ENCODE measurements at regions not wholly inside any gene's neighbourhood (a gene's known extent, or its start where the extent isn't known, plus 50 kb on each side); places are given as distances from the start of the nearest gene placed in this dataset.
"Not testable (repeated sequence)": the region's sequence is repeated elsewhere in the genome, so short reads cannot be mapped to it uniquely, and the experiment has no call there.

- H3K27me3 Mint-ChIP-seq: no peaks in the 10 kb centered on the region
Measured at GRCh38 chr10:130967784-130968183, 343.7 kb downstream of the TCERG1L start.

GRCh38 chr10:130968511-130968910 lies 343.0 kb downstream of the TCERG1L start:
- Mint-ChIP-seq H3K27ac (no peak overlapping the region), H3K27me3 (no peaks in the 10 kb centered on the region), H3K4me3 (no peak overlapping the region), H3K9me3 (ENCODE audit: low read depth) (peaks cover 2% of the 10 kb centered on the region), H3K36me3 (no peaks in the 10 kb centered on the region), H3K4me1 (no peaks in the 10 kb centered on the region)
- CTCF ChIA-PET: no interaction called here
- ATAC-seq (no peak), DNase-seq (no peak)

More at GRCh38 chr10:130967784-130968183, 343.7 kb downstream of the TCERG1L start:
- CTCF ChIA-PET: no interaction called here
- no peak overlapping the region for H3K4me3 Mint-ChIP-seq
- peaks cover 2% of the 10 kb centered on the region for H3K9me3 Mint-ChIP-seq (ENCODE audit: low read depth)
- no peaks in the 10 kb centered on the region for H3K4me1 Mint-ChIP-seq
- DNase-seq: no peak
- ATAC-seq: no peak
- no peaks in the 10 kb centered on the region for H3K36me3 Mint-ChIP-seq
- H3K27ac Mint-ChIP-seq: no peak overlapping the region

GRCh38 chr10:130968964-130969363 lies 342.6 kb downstream of the TCERG1L start:
- CTCF ChIA-PET: no interaction called here
- H3K27ac Mint-ChIP-seq: no peak overlapping the region
- H3K4me3 Mint-ChIP-seq: no peak overlapping the region
- H3K27me3 Mint-ChIP-seq: no peaks in the 10 kb centered on the region
- H3K9me3 Mint-ChIP-seq (ENCODE audit: low read depth): peaks cover 2% of the 10 kb centered on the region
- no peak for DNase-seq
- ATAC-seq: no peak
- no peaks in the 10 kb centered on the region for H3K36me3 Mint-ChIP-seq
- no peaks in the 10 kb centered on the region for H3K4me1 Mint-ChIP-seq

GRCh38 chr10:130969700-130970099 lies 341.8 kb downstream of the TCERG1L start:
- CTCF ChIA-PET: no interaction called here
- ATAC-seq (no peak), DNase-seq (no peak)
- Mint-ChIP-seq H3K27ac (no peak overlapping the region), H3K9me3 (ENCODE audit: low read depth) (peaks cover 2% of the 10 kb centered on the region), H3K4me1 (no peaks in the 10 kb centered on the region), H3K36me3 (no peaks in the 10 kb centered on the region), H3K4me3 (no peak overlapping the region), H3K27me3 (no peaks in the 10 kb centered on the region)

- H3K4me3 Mint-ChIP-seq: no peak overlapping the region
- CTCF ChIA-PET: no interaction called here
- H3K27me3 Mint-ChIP-seq: no peaks in the 10 kb centered on the region
- no peak overlapping the region for H3K27ac Mint-ChIP-seq
- H3K36me3 Mint-ChIP-seq: no peaks in the 10 kb centered on the region
- ATAC-seq: no peak
- H3K4me1 Mint-ChIP-seq: no peaks in the 10 kb centered on the region
- DNase-seq: no peak
- peaks cover 2% of the 10 kb centered on the region for H3K9me3 Mint-ChIP-seq (ENCODE audit: low read depth)
Measured at GRCh38 chr10:130970341-130971122, 341.0 kb downstream of the TCERG1L start.

GRCh38 chr10:130971123-130971435 lies 340.4 kb downstream of the TCERG1L start:
- H3K9me3 Mint-ChIP-seq (ENCODE audit: low read depth): peaks cover 2% of the 10 kb centered on the region

GRCh38 chr10:130973127-130973839 lies 338.2 kb downstream of the TCERG1L start:
- peaks cover 2% of the 10 kb centered on the region for H3K9me3 Mint-ChIP-seq (ENCODE audit: low read depth)
- CTCF ChIA-PET: no interaction called here
- H3K4me1 Mint-ChIP-seq: no peaks in the 10 kb centered on the region
- H3K27me3 Mint-ChIP-seq: no peaks in the 10 kb centered on the region
- H3K4me3 Mint-ChIP-seq: no peak overlapping the region
- H3K36me3 Mint-ChIP-seq: no peaks in the 10 kb centered on the region
- DNase-seq (peak; percentile 23), ATAC-seq (no peak)
- no peak overlapping the region for H3K27ac Mint-ChIP-seq

More at GRCh38 chr10:130971123-130971435, 340.4 kb downstream of the TCERG1L start:
- CTCF ChIA-PET: no interaction called here
- Mint-ChIP-seq H3K4me3 (no peak overlapping the region), H3K36me3 (no peaks in the 10 kb centered on the region), H3K4me1 (no peaks in the 10 kb centered on the region), H3K27me3 (no peaks in the 10 kb centered on the region), H3K27ac (no peak overlapping the region)
- ATAC-seq (no peak), DNase-seq (peak; percentile 25)

GRCh38 chr10:130974166-130974565 lies 337.4 kb downstream of the TCERG1L start:
- Mint-ChIP-seq H3K36me3 (no peaks in the 10 kb centered on the region), H3K27me3 (no peaks in the 10 kb centered on the region)

GRCh38 chr10:130975351-130975750 lies 336.2 kb downstream of the TCERG1L start:
- H3K4me1 Mint-ChIP-seq; H3K36me3 Mint-ChIP-seq; H3K9me3 Mint-ChIP-seq (ENCODE audit: low read depth); CTCF ChIA-PET; ATAC-seq; H3K4me3 Mint-ChIP-seq; H3K27ac Mint-ChIP-seq; H3K27me3 Mint-ChIP-seq: not testable (repeated sequence)
- DNase-seq: peak; percentile 11

More at GRCh38 chr10:130974166-130974565, 337.4 kb downstream of the TCERG1L start:
- Mint-ChIP-seq H3K4me1 (no peaks in the 10 kb centered on the region), H3K9me3 (ENCODE audit: low read depth) (peaks cover under 1% of the 10 kb centered on the region), H3K4me3 (no peak overlapping the region), H3K27ac (no peak overlapping the region)
- CTCF ChIA-PET: no interaction called here
- no peak for ATAC-seq
- peak; percentile 11 for DNase-seq

- H3K27ac Mint-ChIP-seq: no peak overlapping the region
Measured at GRCh38 chr10:130982802-130983201, 328.7 kb downstream of the TCERG1L start.

GRCh38 chr10:130983749-130984148 lies 327.8 kb downstream of the TCERG1L start:
- Mint-ChIP-seq H3K27me3 (no peaks in the 10 kb centered on the region), H3K4me1 (no peaks in the 10 kb centered on the region), H3K36me3 (no peaks in the 10 kb centered on the region), H3K9me3 (ENCODE audit: low read depth) (peaks cover 2% of the 10 kb centered on the region), H3K4me3 (no peak overlapping the region), H3K27ac (no peak overlapping the region)
- DNase-seq: no peak
- ATAC-seq: no peak
- CTCF ChIA-PET: no interaction called here

More at GRCh38 chr10:130982802-130983201, 328.7 kb downstream of the TCERG1L start:
- Mint-ChIP-seq H3K4me3 (no peak overlapping the region), H3K4me1 (no peaks in the 10 kb centered on the region), H3K9me3 (ENCODE audit: low read depth) (peaks cover 2% of the 10 kb centered on the region), H3K27me3 (no peaks in the 10 kb centered on the region), H3K36me3 (no peaks in the 10 kb centered on the region)
- CTCF ChIA-PET: no interaction called here
- DNase-seq: no peak
- ATAC-seq: no peak

GRCh38 chr10:130984686-130985085 lies 326.8 kb downstream of the TCERG1L start:
- no peak for DNase-seq
- H3K4me3 Mint-ChIP-seq: no peak overlapping the region
- H3K9me3 Mint-ChIP-seq (ENCODE audit: low read depth): peaks cover 2% of the 10 kb centered on the region
- no peaks in the 10 kb centered on the region for H3K4me1 Mint-ChIP-seq
- no peak overlapping the region for H3K27ac Mint-ChIP-seq
- CTCF ChIA-PET: no interaction called here
- H3K36me3 Mint-ChIP-seq: no peaks in the 10 kb centered on the region
- ATAC-seq: no peak
- H3K27me3 Mint-ChIP-seq: no peaks in the 10 kb centered on the region

- no peak overlapping the region for H3K4me3 Mint-ChIP-seq
- H3K4me1 Mint-ChIP-seq: no peaks in the 10 kb centered on the region
- peaks cover 2% of the 10 kb centered on the region for H3K9me3 Mint-ChIP-seq (ENCODE audit: low read depth)
- DNase-seq: peak; percentile 11
- CTCF ChIA-PET: no interaction called here
- no peak for ATAC-seq
- no peaks in the 10 kb centered on the region for H3K36me3 Mint-ChIP-seq
- H3K27me3 Mint-ChIP-seq: no peaks in the 10 kb centered on the region
- no peak overlapping the region for H3K27ac Mint-ChIP-seq
Measured at GRCh38 chr10:130985158-130985753, 326.3 kb downstream of the TCERG1L start.

GRCh38 chr10:130986846-130987245 lies 324.7 kb downstream of the TCERG1L start:
- Mint-ChIP-seq H3K4me3 (no peak overlapping the region), H3K27ac (no peak overlapping the region), H3K36me3 (no peaks in the 10 kb centered on the region), H3K4me1 (no peaks in the 10 kb centered on the region), H3K9me3 (ENCODE audit: low read depth) (peaks cover 2% of the 10 kb centered on the region), H3K27me3 (no peaks in the 10 kb centered on the region)
- CTCF ChIA-PET: no interaction called here
- no peak for ATAC-seq
- peak; percentile 15 for DNase-seq

Measured in activated CD8-positive, alpha-beta memory T cell treated with anti-CD3 and anti-CD28 coated beads, Interleukin-2, amount 10 ng/mL, durations not matched to agents 7 days and 5 days (primary cell).